Endothelial cell (in vitro differentiated cells): ENCODE measurements at regions not wholly inside any gene's neighbourhood (a gene's known extent, or its start where the extent isn't known, plus 50 kb on each side); places are given as distances from the start of the nearest gene placed in this dataset.

Experiments used
- DNase-seq: peaks from one replicate; pipeline ENCODE4 v3.0.0; 2021; ENCODE audit warnings: low spot score
- H3K27ac Mint-ChIP-seq: one replicate; pipeline ENCODE4 v1.8.0; 2021; ENCODE audit warnings: mixed read lengths, inconsistent platforms; ENCODE audit not compliant: unreplicated experiment
- H3K27me3 Mint-ChIP-seq: one replicate; pipeline ENCODE4 v1.8.0; 2021; ENCODE audit warnings: mild to moderate bottlenecking, moderate library complexity, mixed read lengths, inconsistent platforms; ENCODE audit not compliant: unreplicated experiment
- H3K36me3 Mint-ChIP-seq: one replicate; pipeline ENCODE4 v1.8.0; 2021; ENCODE audit warnings: mild to moderate bottlenecking, low read depth, mixed read lengths, inconsistent platforms; ENCODE audit not compliant: unreplicated experiment
- H3K4me1 Mint-ChIP-seq: one replicate; pipeline ENCODE4 v1.8.0; 2021; ENCODE audit warnings: mild to moderate bottlenecking, mixed read lengths, inconsistent platforms; ENCODE audit not compliant: unreplicated experiment
- H3K4me3 Mint-ChIP-seq: one replicate; pipeline ENCODE4 v1.8.0; 2021; ENCODE audit warnings: mild to moderate bottlenecking, mixed read lengths, inconsistent platforms; ENCODE audit not compliant: unreplicated experiment
- H3K9me3 Mint-ChIP-seq: one replicate; pipeline ENCODE4 v1.8.0; 2021; ENCODE audit warnings: mixed read lengths, inconsistent platforms; ENCODE audit not compliant: unreplicated experiment
- TF ChIP-seq, protein P1 (sequence below): fragments of 200-600 bp; sonication (generic); IDR thresholded peaks from one replicate; pipeline ENCODE4 v1.5.0; 2021; ENCODE audit warnings: antibody characterized with exemption; ENCODE audit not compliant: unreplicated experiment

GRCh38 chr1:93749487-93749886 is 67.8 kb upstream of the BCAR3 start:
- no peak for DNase-seq
- Mint-ChIP-seq H3K9me3 (no peaks in the 10 kb centered on the region), H3K27me3 (no peaks in the 10 kb centered on the region), H3K4me1 (peaks cover 24% of the 10 kb centered on the region), H3K4me3 (no peak overlapping the region), H3K36me3 (peaks cover 4% of the 10 kb centered on the region), H3K27ac (no peak overlapping the region)
- TF ChIP-seq, protein P1, sequence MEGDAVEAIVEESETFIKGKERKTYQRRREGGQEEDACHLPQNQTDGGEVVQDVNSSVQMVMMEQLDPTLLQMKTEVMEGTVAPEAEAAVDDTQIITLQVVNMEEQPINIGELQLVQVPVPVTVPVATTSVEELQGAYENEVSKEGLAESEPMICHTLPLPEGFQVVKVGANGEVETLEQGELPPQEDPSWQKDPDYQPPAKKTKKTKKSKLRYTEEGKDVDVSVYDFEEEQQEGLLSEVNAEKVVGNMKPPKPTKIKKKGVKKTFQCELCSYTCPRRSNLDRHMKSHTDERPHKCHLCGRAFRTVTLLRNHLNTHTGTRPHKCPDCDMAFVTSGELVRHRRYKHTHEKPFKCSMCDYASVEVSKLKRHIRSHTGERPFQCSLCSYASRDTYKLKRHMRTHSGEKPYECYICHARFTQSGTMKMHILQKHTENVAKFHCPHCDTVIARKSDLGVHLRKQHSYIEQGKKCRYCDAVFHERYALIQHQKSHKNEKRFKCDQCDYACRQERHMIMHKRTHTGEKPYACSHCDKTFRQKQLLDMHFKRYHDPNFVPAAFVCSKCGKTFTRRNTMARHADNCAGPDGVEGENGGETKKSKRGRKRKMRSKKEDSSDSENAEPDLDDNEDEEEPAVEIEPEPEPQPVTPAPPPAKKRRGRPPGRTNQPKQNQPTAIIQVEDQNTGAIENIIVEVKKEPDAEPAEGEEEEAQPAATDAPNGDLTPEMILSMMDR: no peak

DNA sequence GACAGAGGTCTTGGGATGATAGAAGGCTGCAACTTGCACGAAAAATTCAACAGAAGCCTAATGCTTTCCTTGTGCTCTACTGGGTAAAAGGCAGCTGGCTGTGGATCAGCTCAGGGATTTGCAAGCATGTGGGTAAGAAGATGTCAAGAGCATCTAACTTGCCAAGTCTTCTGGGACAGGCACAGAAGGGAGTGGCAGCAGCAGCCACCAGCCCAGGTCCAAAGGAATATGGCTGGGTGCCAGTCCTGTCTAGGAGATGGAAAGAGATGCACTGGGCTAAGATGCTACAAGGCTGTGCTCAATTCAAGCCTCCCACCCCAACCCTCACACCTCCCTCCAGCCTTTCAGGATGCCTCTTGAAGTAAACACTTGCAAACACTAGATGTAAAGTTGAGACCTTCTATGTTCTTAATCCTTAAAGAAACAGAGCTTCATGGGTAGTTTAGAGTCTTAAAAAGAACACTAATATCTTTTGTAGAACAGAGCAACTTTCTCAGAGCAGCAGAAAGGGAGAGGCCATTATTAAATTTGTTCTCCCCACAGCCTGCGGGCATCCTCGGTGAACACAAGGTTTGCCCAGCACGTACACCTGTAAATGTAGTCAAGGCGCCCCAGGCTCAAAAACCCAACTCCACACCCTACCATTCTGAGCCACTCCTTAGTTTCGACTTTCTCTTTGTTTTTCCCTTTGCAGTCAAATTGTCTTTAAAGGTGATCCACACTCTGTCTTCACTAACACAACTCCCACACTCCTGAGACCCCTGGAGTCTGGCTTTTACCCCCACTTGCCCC is 64.6 kb upstream of the BCAR3 start:
- Mint-ChIP-seq H3K4me1 (peaks cover 13% of the 10 kb centered on the region), H3K9me3 (no peaks in the 10 kb centered on the region), H3K4me3 (no peak overlapping the region), H3K27me3 (no peaks in the 10 kb centered on the region), H3K27ac (no peak overlapping the region), H3K36me3 (peaks cover 4% of the 10 kb centered on the region)
- DNase-seq: no peak
- TF ChIP-seq, protein P1: no peak

DNA sequence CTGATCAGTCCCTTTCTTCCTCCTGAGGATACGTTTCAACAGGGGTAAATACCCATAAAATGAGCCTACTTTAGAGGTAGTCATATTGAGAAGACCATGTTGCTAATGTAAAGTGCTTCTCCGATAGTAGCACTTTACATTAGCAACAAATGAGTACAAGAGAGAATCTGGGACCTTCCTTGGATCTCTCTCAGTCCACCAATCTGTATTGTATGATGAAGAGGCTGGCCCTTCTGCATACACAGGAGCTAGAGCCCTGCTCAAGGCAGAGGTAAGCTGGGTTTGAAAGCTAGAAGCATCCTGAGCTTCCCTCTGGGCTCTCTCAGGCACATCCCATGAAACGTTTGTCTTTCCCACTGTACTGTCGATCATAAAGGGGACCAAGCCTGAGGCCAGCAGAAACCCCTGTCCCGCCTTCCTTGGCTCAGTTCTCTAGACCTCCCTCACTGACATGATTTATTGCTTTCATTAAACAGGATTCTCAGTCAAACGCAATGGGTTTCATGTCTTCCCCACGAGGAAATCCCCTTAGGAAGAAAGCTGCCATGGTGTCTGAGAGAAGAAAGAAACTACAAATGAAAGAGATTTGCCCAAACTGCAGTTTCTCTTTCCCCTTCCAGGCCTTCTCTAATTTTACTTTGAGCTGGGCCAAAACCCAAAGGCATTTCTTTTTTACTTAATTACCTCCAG is 62.8 kb upstream of the BCAR3 start:
- peaks cover 2% of the 10 kb centered on the region for H3K27me3 Mint-ChIP-seq
- no peak overlapping the region for H3K27ac Mint-ChIP-seq
- TF ChIP-seq, protein P1: no peak
- DNase-seq: no peak
- peaks cover 4% of the 10 kb centered on the region for H3K36me3 Mint-ChIP-seq
- no peaks in the 10 kb centered on the region for H3K9me3 Mint-ChIP-seq
- no peak overlapping the region for H3K4me3 Mint-ChIP-seq
- H3K4me1 Mint-ChIP-seq: peaks cover 2% of the 10 kb centered on the region

DNA sequence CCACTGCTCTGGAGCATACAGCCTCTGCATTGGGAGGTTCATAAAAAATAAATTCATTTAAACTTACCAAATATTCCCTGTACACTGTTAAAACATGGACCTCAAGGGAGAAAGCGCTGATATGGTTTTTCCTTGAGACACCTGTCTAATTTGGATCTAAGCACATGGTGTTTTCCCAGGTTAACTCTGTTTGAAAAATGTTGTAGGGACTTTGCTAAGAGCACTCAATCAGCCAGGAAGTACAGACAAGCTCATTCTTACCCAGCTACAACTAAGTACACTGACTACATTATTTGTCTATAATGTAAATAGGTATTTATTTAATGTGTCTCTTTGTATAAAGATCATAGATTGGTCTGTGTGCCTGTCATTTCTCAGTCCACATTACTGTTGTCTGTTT is 61.8 kb upstream of the BCAR3 start:
- Mint-ChIP-seq H3K27ac (no peak overlapping the region), H3K9me3 (no peaks in the 10 kb centered on the region), H3K4me3 (no peak overlapping the region), H3K36me3 (peaks cover 4% of the 10 kb centered on the region), H3K4me1 (peaks cover 2% of the 10 kb centered on the region), H3K27me3 (peaks cover 2% of the 10 kb centered on the region)
- no peak for DNase-seq
- TF ChIP-seq, protein P1: no peak

- H3K27ac Mint-ChIP-seq: no peak overlapping the region
- DNase-seq: no peak
- peaks cover 4% of the 10 kb centered on the region for H3K36me3 Mint-ChIP-seq
- TF ChIP-seq, protein P1: no peak
- H3K4me1 Mint-ChIP-seq: peaks cover 2% of the 10 kb centered on the region
- peaks cover 4% of the 10 kb centered on the region for H3K27me3 Mint-ChIP-seq
- no peak overlapping the region for H3K4me3 Mint-ChIP-seq
- no peaks in the 10 kb centered on the region for H3K9me3 Mint-ChIP-seq
Measured at GRCh38 chr1:93740601-93741031, 59.0 kb upstream of the BCAR3 start.
